ENCODE measurements at regions not wholly inside any gene's neighbourhood (a gene's known extent, or its start where the extent isn't known, plus 50 kb on each side); places are given as distances from the start of the nearest gene placed in this dataset.

- no peak for DNase-seq
These were observed 480.7 kb downstream of the NPHP4 start for GRCh38 chr1:5511381-5512097.

DNA sequence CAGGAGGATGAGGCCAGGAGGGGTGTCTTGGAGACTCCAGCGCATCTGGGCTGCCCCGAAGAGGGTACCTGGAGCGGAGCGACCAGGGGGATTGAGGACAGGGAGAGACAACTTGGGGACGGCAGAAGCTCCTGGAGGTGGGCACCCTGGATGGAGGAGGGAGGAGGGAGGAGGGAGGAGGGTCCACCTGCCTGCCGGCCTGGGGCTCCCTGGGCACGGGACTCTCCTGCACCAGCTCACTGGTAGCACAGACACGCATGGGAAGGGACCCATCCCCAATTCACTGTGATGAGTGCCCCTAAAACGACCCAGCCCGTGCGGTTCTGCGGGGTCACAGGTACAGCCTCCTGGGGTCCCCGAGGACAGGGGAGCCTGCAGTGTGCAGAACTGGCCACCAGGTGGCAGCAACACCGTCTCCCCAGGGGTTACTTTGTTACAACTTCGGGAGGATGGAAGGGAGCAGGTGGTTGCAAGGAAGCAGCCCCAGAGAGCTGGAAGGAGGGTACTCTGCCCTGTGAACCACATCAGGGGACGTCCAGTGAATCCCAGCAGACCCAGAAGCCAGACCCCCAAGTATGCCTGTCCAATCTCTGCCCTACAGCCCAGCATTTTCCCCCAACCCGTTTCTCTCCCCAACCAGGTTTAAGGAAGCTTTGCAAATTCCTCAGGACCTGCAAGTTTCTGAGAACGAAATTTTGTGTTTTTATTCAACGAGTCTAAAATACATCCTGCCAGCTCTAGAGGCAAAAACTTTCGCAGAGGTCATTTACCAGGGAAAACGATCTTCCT is 482.4 kb downstream of the NPHP4 start:
- DNase-seq = no peak

GRCh38 chr1:5508669-5509330 is 483.4 kb downstream of the NPHP4 start:
- no peak for DNase-seq

- DNase-seq = no peak
These were observed 484.9 kb downstream of the NPHP4 start for GRCh38 chr1:5507340-5507739.

- DNase-seq = no peak
These were observed 485.6 kb downstream of the NPHP4 start for GRCh38 chr1:5506634-5507033.

- no peak for DNase-seq
These were observed 486.3 kb downstream of the NPHP4 start for GRCh38 chr1:5505944-5506343.

- DNase-seq = no peak
These were observed 487.9 kb downstream of the NPHP4 start for GRCh38 chr1:5504364-5504740.

GRCh38 chr1:5503556-5504363 is 488.5 kb downstream of the NPHP4 start:
- DNase-seq = no peak

DNA sequence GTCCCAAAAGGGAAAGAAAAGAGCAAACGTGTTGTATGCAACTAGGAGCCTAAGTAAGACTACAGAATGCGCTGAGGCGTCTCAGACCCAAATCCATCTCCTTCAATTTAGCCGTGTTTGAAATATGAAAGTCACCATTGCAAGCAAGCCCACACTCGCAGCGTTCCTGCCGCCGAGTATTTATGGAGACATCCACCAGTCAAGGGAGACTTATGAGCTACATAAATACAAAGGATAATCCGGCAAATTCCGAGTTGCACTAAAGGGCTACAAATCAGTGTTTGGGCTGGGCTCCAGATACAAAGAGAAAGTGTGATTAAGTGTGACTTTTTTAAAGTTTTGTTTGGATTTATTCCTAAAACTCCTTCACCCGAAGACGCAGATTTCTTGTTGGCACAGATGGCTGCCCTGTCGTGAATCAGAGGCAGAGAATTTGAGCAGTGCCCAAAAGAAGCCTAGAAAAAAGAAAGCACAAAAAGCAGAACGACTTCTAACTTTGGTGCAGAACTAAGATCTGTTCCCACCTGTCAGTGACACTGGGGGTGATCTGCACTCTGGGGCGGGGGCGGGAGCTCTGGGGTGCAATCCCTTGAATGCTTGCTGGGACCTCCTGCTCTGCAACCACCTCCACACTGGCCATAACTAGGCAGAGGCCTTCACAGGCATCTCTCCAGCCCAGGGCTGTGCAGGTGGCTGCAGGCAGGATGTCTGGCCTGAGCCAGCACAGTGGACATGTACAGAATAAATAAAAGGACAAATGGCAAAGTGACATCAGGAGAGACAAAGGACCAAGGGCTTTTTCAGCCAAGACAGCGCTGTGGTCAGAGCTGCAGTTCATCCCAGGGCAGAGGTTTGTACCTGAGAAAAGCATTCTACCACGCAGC is 489.7 kb downstream of the NPHP4 start:
- DNase-seq = no peak

GRCh38 chr1:5501206-5501930 is 490.9 kb downstream of the NPHP4 start:
- DNase-seq = no peak

- DNase-seq = no peak
These were observed 491.7 kb downstream of the NPHP4 start for GRCh38 chr1:5500541-5500940.

GRCh38 chr1:5497503-5497902 is 494.7 kb downstream of the NPHP4 start:
- no peak for DNase-seq

DNA sequence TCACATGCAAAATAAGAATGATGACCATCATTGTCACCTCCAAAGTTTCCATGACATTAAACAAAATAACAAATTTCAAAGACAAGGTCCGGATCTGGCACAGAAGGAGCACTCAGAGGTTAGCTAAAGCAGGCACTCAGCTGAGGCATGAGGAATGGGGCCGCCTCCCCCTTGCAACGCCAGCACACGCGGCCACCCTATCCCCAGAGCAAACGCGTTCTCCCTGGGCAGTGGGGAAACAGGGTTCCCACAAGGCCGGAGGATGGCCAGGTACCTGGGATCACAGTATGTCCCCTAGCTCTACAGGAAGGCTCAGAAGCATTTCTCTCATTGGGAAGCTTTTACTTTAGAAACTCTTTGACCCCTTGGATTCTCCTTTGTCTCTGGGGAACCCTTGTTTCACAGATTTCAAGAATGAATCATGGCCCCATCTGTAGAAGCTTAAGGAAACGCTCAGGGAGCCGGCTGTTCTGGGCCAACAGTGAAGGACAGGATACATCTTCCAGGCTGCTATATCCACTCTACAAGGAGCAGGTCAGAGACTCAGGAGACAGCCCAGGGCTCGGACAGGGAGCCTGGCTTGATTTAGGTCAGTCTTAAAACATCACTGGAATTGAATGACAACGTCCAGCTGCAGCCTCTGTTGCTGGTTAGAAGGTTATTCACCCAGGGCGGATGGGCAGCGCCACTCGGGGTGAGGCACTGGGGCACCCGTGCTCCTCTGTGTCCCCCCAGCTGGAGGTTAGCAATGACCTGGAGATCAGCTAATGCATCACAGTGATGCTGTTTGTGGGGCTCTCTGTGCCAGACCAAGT is 496.4 kb downstream of the NPHP4 start:
- DNase-seq = no peak

GRCh38 chr1:5494518-5494917 is 497.7 kb downstream of the NPHP4 start:
- no peak for DNase-seq

GRCh38 chr1:5493851-5494311 is 498.3 kb downstream of the NPHP4 start:
- no peak for DNase-seq

- DNase-seq = no peak
These were observed 498.9 kb downstream of the NPHP4 start for GRCh38 chr1:5493275-5493674.

DNA sequence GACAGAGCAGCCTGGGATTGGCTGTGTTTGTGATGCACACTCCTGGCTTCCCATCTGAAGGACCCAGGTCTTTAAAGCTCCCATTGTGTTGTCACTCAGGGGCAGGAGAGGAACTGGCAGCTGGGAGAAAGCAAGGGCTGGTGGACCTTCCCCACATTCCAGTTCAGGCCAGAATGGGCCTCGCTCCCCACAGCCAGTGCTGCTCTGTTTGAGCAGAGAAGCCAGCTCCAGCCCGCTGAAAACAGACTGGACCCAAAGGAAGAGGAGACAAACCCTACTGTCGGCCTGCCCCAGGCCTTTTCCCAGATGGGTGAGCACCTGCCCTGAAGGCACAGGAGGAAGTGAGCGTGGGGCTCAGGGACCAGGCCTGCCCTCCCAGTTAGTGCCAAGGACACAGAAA is 499.4 kb downstream of the NPHP4 start:
- no peak for DNase-seq

GRCh38 chr1:5491207-5491904 is 500.9 kb downstream of the NPHP4 start:
- no peak for DNase-seq

GRCh38 chr1:5490635-5491034 is 501.6 kb downstream of the NPHP4 start:
- DNase-seq = no peak

GRCh38 chr1:5488448-5488847 is 503.8 kb downstream of the NPHP4 start:
- DNase-seq = no peak
